HEK293T (cell line): ENCODE measurements at regions not wholly inside any gene's neighbourhood (a gene's known extent, or its start where the extent isn't known, plus 50 kb on each side); places are given as distances from the start of the nearest gene placed in this dataset.

Experiments
- FOXM1 ChIP-seq: fragments of 450-650 bp; IDR thresholded peaks from 2 replicates; pipeline ENCODE4 v1.6.1; 2017; ENCODE audit warnings: mild to moderate bottlenecking, borderline replicate concordance
- HDGF ChIP-seq: fragments of 450-650 bp; IDR thresholded peaks from 2 replicates; pipeline ENCODE4 v1.6.1; 2017; ENCODE audit warnings: antibody characterized with exemption, borderline replicate concordance
- NFRKB ChIP-seq: fragments of 450-650 bp; IDR thresholded peaks from 2 replicates; pipeline ENCODE4 v1.6.1; 2016; ENCODE audit warnings: mild to moderate bottlenecking, moderate library complexity
- SP1 ChIP-seq: fragments of 450-650 bp; IDR thresholded peaks from 2 replicates; pipeline ENCODE4 v1.6.1; 2017
- TARDBP ChIP-seq: fragments of 450-650 bp; IDR thresholded peaks from 2 replicates; pipeline ENCODE4 v1.6.1; 2016
- TF ChIP-seq, protein P1 (sequence below): fragments of 450-650 bp; IDR thresholded peaks from 2 replicates; pipeline ENCODE4 v1.6.1; 2016

DNA sequence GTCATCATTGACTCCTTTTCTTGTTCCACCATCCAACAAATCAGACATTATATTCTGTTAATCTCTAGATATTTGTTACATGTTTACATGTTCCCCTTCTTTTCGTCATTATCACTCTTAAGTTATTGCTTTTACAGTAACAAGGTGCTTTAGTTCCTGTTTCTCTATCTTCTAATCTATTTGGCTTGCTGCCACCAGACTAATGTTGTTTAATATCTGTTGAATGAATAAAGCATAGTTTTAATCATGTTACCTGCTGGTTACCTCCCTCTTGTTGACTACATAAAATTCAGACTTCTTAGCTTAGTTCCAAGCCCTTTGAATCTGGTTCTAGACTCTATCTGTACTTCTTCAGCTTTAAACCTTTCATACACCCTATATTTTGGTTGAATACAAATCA is 129.8 kb upstream of the TRIM2 start:
- TF ChIP-seq FOXM1: no peak
- no peak for TF ChIP-seq TARDBP
- TF ChIP-seq, protein P1, sequence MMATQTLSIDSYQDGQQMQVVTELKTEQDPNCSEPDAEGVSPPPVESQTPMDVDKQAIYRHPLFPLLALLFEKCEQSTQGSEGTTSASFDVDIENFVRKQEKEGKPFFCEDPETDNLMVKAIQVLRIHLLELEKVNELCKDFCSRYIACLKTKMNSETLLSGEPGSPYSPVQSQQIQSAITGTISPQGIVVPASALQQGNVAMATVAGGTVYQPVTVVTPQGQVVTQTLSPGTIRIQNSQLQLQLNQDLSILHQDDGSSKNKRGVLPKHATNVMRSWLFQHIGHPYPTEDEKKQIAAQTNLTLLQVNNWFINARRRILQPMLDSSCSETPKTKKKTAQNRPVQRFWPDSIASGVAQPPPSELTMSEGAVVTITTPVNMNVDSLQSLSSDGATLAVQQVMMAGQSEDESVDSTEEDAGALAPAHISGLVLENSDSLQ: no peak
- TF ChIP-seq NFRKB: no peak
- no peak for TF ChIP-seq SP1
- TF ChIP-seq HDGF: no peak
